ENCODE measurements at regions not wholly inside any gene's neighbourhood (a gene's known extent, or its start where the extent isn't known, plus 50 kb on each side); places are given as distances from the start of the nearest gene placed in this dataset.

DNA sequence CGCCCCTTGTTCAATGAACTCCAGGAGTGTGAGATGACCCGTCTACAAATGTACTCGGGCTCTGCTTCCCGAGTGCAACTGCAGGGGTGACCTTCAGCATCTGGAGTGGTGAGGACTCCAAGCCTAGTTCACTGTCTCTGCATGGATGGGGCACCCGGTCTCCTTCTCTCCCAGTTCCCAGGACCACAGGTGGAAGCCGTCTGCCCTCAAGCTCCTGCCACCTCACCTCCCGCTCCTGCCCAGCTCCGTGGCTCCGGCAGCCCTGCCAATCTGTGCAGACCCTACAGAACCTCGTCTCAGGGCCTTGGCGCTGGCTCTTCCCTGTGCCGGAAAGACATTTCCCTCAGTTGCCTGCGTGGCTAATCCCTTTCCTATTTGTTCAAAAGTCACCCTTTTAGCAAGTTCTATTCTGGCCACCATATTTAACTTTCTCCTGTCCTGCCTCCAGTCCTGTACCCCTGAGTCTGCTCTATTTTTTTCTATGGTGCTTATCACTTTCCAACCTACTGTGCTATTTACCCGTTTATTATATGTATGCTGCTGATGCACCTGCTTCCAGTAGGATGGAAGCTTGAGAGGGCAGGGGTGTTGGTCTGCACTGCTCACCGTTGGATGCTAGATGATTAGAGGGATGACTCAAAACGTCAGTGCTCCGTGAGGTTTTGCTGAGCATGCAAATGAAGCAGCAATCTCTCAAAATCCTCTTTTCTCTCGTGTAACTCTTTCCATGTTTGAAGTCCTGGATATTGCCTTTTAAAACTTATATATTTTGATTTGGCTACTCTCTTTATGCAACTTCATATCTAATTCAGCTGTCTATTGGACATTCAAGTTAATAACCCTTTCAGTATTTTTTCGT is 641.4 kb downstream of the ACTR3B start:
- DNase-seq (ENCODE audit: extremely low spot score, unreplicated experiment), result no peak
- TF ChIP-seq CTCF (conservative IDR thresholded peaks at IDR 0.05), result no peak
- no peaks in the 10 kb centered on the region for H3K27me3 Mint-ChIP-seq
- peaks cover 7% of the 10 kb centered on the region for H3K9me3 Mint-ChIP-seq
- H3K36me3 Mint-ChIP-seq, result no peaks in the 10 kb centered on the region
- no peak overlapping the region for H3K27ac Mint-ChIP-seq
- H3K4me1 Mint-ChIP-seq (ENCODE audit: unreplicated experiment), result no peaks in the 10 kb centered on the region
- no peak overlapping the region for H3K4me3 Mint-ChIP-seq

- no peaks in the 10 kb centered on the region for H3K36me3 Mint-ChIP-seq
- no peak for DNase-seq (ENCODE audit: extremely low spot score, unreplicated experiment)
- H3K27ac Mint-ChIP-seq, result no peak overlapping the region
- H3K4me1 Mint-ChIP-seq (ENCODE audit: unreplicated experiment), result no peaks in the 10 kb centered on the region
- peaks cover 7% of the 10 kb centered on the region for H3K9me3 Mint-ChIP-seq
- no peak overlapping the region for H3K4me3 Mint-ChIP-seq
- no peaks in the 10 kb centered on the region for H3K27me3 Mint-ChIP-seq
- TF ChIP-seq CTCF (conservative IDR thresholded peaks at IDR 0.05), result no peak
Measured at GRCh38 chr7:153401795-153402720, 642.5 kb downstream of the ACTR3B start.

- H3K4me3 Mint-ChIP-seq, result no peak overlapping the region
- H3K27ac Mint-ChIP-seq, result no peak overlapping the region
- no peaks in the 10 kb centered on the region for H3K27me3 Mint-ChIP-seq
- H3K9me3 Mint-ChIP-seq, result peaks cover 7% of the 10 kb centered on the region
- no peaks in the 10 kb centered on the region for H3K36me3 Mint-ChIP-seq
- no peaks in the 10 kb centered on the region for H3K4me1 Mint-ChIP-seq (ENCODE audit: unreplicated experiment)
- no peak for TF ChIP-seq CTCF (conservative IDR thresholded peaks at IDR 0.05)
- DNase-seq (ENCODE audit: extremely low spot score, unreplicated experiment), result no peak
Measured at GRCh38 chr7:153402721-153403541, 643.4 kb downstream of the ACTR3B start.

- Mint-ChIP-seq H3K36me3 (no peaks in the 10 kb centered on the region), H3K9me3 (peaks cover 17% of the 10 kb centered on the region), H3K27me3 (no peaks in the 10 kb centered on the region), H3K27ac (no peak overlapping the region), H3K4me1 (ENCODE audit: unreplicated experiment) (no peaks in the 10 kb centered on the region), H3K4me3 (no peak overlapping the region)
- no peak for DNase-seq (ENCODE audit: extremely low spot score, unreplicated experiment)
- no peak for TF ChIP-seq CTCF (conservative IDR thresholded peaks at IDR 0.05)
Measured at GRCh38 chr7:153404124-153404523, 644.6 kb downstream of the ACTR3B start.

DNA sequence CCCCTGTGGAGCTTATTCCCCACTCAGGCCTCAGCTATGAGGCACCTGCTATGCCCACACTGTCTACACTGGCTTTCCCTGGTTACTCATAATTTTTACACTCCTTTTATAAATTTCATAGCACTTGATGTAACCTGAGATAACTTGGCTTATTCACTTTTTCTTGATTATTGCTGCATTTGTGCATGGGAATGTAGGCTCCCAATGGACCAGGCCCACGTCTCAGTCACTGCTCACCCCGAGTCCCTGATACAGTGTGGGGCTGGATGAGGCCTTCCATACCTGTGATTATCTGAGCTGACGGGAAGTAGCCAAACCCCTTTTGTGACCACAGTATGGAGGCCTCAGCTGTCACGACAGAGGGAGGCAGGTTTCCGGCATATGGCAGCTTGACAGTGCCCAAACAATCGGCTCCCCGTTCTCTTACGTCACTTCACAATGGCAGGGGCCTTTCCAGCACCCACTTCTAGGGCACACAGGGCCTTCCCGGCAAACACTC is 645.3 kb downstream of the ACTR3B start:
- TF ChIP-seq CTCF (conservative IDR thresholded peaks at IDR 0.05), result no peak
- peaks cover 22% of the 10 kb centered on the region for H3K9me3 Mint-ChIP-seq
- no peaks in the 10 kb centered on the region for H3K4me1 Mint-ChIP-seq (ENCODE audit: unreplicated experiment)
- no peak for DNase-seq (ENCODE audit: extremely low spot score, unreplicated experiment)
- H3K36me3 Mint-ChIP-seq, result no peaks in the 10 kb centered on the region
- no peaks in the 10 kb centered on the region for H3K27me3 Mint-ChIP-seq
- H3K27ac Mint-ChIP-seq, result no peak overlapping the region
- no peak overlapping the region for H3K4me3 Mint-ChIP-seq
